GM21390 (cell line): ENCODE measurements at regions not wholly inside any gene's neighbourhood (a gene's known extent, or its start where the extent isn't known, plus 50 kb on each side); places are given as distances from the start of the nearest gene placed in this dataset.

Source experiments
- ATAC-seq: cut with Tn5 transposase; IDR thresholded peaks from one replicate; pipeline ENCODE4 v1.9.1; 2021; ENCODE audit not compliant: unreplicated experiment

DNA sequence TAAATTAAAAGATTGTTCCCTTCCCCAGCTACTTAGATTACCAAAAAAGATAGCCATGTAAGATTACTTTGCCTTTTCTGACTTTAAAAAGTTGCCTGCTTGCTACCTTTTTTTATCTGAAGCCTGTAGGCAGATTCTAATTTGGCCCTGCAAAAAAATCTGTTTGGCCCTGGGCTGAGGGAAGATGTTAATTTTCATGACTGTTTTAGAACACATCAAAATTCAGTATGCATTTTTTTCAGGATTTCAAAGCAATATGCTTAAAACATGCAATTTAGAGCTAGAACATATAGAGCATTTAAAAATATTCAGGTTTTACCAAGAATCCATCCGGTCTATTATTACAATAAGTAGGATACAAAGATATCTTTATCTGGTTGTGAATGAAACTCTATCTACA is 563.6 kb downstream of the NR2F1-AS1 start:
- ATAC-seq, result no peak

DNA sequence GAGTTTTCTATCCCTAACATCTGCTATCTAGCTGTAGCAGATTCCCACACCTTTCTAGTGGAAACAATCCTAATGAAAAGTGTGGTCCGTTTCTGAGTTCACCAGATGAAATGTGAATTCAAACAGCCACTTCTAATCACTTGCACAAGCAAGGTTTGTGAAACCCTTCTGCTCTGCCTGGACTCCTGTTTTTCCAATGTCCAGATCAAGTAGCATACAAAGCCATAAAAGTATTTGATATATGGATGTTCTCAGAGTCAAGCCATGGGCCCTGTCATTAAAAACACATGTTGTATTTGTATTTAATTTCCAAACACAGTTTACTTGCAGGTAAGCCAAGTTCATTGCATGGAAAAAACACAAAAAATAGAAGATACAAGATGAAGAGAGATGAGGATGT is 570.4 kb downstream of the NR2F1-AS1 start:
- ATAC-seq, result no peak

DNA sequence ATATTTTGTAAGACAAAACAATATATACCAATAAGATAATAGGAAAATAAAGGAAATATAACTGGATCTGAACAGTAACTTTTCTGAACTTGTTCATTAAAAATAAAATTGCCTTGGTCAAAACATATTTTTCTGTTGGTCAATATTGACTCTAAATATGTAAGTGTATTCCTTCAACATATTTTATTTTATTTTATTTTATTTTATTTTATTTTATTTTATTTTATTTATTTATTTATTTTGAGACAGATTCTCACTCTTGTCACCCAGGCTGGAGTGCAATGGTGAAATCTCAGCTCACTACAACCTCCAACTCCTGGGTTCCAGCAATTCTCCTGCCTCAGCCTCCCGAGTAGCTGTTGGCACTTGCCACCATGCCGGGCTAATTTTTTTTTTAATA is 571.0 kb downstream of the NR2F1-AS1 start:
- no peak for ATAC-seq

DNA sequence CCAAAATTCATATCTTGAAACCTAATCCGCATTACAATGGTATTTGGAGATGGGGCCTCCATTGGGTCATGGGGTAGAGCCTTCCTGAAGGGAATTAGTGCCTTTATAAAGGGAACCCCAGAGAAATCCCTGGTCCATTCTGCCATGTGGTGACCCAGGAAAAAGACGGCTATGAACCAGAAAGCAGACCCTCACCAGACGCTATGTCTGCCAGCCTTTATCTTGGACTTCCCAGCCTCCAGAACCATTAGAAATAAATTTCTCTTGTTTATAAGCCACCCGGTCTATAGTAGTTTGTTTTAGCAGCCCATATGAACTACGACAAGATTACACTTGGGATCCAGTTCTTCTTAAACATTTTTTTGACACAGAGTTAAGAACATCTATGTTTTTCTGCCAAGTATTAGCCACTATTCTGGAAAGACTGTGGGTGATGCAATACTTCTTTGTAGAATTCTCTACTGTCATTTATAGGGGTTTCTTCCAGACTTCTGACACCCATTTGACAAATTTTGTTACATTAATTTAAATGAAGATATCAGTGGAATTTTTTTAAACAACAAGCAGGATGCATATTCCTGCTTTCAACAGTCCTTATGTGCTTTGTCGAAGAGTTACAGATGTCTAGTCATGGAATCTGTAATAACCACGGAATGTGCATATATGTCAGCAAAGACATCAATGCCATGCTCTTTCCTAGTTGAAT is 572.4 kb downstream of the NR2F1-AS1 start:
- no peak for ATAC-seq

DNA sequence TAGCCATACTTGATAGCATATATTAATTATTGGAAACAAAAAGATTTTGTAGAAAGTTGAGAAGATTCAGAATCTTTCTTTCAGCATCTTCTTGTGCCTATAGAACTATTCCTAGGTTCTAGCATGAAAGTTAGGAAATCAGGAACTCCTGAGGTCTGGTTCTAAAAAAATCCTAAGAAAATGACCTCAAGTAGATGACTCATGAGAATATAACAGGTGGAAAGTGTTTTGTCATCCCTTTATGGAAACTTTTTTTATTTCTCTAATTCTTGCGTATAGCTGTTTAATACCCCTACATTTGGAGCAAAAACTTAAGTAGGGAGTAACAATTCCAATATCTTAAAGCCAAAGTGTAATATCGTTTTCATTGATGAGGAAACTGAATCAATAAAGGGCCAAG is 574.1 kb downstream of the NR2F1-AS1 start:
- ATAC-seq, result no peak

DNA sequence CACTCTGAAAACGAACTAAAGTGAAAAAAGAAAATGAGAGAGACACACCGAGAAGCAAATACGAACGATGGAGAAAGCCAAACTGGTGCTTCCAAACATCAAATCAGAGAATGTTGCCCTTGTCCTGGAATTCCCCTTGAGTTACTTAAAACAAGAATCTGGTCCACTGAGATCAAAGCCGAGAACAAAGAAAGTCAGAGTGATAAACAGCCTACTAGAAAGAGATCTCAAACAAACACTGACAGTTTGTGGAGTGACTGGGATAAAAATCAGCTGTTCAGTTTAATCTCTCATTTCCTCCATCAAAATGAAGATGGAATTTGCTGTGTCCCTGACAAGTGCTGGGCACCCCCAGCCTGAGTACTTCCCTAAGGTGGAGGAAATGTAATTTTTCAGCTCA is 582.6 kb downstream of the NR2F1-AS1 start:
- ATAC-seq, result no peak

DNA sequence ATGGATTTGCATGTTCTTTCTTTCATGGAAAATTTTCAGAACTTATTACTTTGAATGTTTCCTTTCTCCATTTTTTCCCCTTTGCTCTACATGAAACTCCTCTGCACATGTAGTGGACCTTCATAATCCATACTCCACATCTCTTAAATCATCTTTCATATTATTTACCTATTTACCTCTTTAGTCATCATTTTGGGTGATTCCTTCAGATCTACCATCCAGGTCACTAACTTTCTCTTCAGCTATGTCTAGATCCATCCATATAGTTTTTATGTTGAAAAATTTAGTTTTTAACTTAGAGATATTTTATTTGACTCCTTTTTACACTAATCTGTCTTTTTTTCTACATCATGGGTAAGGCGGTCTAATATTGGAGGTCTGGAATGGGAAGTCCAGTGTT is 586.6 kb downstream of the NR2F1-AS1 start:
- ATAC-seq, result no peak

DNA sequence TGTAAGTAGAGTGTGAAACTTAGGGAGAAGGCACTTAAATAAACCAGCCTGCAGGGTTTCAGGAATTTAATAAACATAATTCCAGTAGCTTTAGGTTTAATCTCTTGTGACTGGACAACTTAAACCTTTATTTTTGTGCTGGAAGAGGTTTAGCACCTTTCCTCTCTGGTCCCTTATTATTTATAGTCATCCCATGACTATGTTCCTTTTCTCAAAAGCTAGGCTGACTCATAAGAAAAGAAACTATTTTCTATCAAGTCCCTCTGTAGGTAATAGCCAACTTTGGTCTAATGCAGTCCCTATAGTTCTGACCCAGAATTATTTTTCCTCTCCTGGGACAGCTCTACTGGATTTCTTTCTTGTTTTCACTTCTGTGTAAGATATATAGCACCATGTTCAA is 588.9 kb downstream of the NR2F1-AS1 start:
- no peak for ATAC-seq

DNA sequence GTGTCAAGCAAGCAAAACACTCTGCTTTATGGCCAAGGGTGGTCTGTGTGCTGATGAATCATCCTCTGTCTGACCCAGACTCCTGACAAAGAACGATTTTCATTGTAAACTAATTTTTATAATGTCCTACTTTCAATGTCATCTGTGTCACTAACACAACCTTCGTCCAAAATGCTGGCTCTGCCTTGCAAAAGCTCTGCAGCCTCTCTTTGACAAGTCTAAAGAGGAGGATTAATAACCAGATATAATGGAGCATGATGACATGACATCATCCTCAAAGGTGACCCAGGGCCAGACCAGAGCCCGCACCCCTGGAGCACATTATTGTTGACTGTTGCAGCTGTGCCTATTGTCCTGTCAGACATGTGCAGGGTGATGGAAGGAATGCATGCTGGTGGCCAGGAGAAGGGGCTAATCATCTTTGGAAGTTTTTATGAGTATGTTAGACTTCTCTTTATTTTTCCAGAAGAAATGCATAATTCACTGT is 589.4 kb downstream of the NR2F1-AS1 start:
- no peak for ATAC-seq

DNA sequence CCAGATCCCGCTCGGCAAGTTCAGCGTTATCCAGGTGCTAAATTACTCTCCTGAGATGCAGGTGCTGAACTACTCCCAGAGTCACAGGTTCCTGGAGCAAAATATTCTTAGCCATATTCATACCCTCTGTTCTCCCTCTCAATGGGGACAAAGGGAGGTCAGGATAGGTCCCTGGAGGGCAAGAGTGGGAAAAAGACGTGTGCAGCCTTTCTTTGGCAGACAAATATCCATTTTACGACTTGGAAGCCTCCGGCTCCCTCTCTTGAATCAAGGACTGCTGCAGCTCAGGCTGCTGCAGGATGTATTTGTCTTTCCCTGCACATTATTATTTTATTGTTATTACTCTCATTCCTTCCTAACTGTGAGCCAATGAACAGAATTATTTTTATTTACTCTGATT is 590.2 kb downstream of the NR2F1-AS1 start:
- ATAC-seq, result no peak

DNA sequence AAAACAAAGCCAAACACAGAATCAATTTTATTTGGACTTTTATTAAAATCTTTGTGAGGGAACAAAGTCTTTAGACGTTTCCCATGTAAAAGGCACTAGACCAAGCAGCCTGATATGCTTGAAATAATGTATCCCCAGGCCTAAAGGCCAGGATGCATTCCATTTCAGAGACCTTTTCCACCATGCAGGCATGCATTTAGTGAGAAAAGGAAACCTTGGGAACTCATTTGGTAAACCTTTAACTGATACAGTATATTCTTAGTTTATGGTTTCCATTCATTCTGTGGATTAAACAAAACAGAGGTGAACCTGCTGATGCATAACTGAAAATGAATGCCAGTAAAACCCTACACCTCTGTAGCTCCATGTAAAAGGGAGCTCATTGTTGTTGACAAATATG is 600.0 kb downstream of the NR2F1-AS1 start:
- no peak for ATAC-seq

DNA sequence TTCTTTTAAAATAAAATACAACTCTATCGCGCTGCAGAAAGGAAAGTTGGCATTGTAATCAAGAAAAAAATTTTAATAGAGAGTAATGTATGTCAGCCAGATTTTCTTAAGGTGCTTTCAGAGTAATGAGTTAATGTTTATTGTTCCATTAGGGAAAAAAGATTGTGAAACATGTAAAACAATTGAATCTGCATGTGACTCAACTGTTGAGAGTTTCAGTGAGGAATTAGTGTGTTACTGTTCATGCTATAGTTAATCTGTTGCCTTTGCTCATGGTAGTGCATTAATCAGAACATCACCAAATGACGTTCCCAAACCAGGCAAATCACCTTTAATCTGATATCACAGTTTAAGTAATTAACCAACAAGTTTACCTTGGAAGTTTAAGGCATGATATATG is 600.5 kb downstream of the NR2F1-AS1 start:
- no peak for ATAC-seq

DNA sequence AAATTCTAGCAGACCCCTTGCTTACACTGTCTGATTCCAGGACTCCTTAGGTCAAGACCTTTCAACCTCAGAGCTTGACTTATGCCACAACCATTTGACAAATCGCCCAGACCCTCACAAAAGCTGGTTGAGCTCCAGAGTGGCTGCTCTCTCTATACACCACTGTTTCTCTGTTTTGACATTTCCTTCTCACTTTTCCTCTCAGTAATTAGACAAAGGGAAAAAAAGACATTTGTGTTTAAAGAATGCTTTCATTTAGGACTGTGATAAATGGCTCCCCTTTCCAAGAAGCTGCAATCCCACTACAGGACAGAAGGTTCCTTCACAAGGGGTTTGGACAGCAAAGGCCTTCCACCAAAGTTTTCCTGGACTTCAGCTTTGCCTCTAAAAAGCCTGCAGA is 601.3 kb downstream of the NR2F1-AS1 start:
- no peak for ATAC-seq

DNA sequence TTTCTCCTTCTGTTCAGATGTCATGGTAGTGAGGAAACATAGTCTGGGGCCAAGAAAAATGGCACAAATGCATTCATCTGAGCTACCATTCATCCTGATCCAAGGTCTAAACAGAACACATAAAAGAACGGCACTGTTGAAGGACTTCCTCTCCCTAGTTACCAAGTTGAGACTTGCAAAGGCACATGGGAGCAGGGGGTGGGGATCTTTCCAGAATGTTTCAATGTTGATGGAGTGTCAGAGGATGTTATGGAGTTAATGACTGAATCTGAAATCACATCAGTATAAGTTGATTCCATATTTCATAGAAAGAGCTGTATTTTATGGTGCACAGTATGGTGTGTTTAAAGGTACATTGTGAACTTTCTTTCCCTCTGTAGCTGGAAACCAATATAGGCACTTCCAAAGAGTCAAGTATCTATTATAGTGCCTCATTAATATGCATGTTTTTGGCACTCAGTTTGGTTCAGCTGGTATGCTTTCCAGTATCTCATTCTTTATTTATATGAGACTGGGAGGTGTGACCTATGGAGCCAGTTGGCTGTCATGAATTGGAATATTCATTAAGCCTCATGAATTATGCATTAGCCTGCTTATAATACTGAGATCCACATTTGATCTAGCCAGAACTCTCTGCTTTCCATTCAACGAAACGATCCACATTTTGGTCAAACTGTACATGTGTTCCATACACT is 603.0 kb downstream of the NR2F1-AS1 start:
- ATAC-seq, result no peak

DNA sequence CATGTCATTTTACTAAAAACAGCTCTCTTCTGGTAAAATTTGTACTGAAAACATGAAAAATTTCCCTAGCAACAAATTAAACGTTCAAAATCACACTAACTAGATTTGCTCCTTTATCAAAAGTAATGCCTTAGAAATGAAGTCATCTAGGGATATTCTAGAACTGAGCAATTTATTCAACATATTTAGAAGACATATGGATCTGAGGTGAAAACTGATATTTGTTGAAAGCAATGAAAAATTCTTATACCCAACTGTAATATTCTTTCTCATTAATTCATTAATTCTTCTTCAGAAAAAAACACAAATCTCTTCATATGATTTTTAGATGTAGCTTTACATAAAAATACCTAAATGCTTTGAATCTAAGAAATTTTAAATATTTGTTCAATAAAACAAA is 604.9 kb downstream of the NR2F1-AS1 start:
- ATAC-seq, result no peak

DNA sequence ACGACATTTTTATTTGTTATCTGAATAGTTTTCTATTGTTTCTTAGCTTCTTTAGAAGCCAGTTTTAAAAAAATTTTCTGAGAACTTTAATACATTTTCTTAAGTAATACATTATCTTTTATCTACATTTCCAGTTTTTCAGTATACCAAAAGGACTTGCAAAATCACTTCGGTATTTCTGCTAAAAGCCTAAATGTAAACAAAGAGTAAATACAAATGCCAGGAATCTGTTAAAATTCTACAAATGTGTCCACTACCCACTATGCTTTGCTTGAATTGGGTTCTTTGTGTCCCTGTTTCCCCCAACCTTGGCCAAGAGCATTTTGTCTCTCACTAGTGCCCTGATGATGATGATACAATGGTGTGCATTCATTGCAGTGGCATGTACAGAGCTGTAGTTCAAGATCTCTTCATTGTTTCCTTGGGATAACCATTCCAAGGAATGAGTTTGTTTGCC is 611.2 kb downstream of the NR2F1-AS1 start:
- no peak for ATAC-seq

DNA sequence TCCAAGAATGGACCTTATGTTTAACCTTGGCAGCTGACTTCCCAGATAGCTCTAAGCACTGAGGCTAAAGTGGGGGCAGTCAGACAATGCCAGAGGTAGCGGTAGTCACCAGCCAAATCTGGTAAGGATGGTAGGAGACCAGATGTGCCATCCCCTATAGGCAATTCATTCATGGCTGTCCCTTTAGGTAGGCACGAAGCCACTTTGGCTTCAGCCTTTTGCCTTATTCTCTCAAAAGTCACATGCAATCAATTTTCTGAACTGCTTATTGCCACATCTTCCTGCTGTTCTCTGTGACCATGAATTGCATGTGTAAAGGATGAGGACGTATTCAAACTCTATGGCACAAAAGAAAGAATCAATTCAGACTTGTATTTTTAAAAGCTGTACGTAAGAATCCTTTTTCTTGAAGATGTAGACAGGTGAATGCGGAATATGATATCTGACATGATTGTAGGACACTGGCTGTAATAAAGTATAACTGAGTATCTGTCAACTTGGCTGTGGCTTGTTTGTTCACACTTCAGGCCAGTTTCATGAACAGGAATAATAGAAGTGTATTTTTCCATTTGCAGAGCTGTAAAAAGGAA is 611.7 kb downstream of the NR2F1-AS1 start:
- no peak for ATAC-seq

DNA sequence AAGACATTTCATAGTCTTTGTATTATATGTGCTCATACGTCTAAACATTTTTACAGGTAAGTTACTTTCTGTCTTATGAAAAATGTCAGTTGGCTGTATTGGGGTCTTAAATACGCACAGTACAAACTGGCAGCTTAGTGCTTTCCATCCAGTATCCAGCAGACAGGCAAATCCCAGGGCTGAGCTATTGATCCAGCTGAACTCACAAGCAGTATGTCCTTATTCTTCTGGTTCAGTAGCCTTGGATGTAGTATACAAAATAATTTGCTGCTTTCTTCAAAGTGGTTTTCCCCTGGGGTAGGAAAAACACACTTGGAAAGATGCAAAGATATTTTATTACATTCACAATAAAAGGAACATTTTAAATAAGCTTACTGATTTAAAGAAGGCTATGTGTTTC is 617.2 kb downstream of the NR2F1-AS1 start:
- no peak for ATAC-seq

DNA sequence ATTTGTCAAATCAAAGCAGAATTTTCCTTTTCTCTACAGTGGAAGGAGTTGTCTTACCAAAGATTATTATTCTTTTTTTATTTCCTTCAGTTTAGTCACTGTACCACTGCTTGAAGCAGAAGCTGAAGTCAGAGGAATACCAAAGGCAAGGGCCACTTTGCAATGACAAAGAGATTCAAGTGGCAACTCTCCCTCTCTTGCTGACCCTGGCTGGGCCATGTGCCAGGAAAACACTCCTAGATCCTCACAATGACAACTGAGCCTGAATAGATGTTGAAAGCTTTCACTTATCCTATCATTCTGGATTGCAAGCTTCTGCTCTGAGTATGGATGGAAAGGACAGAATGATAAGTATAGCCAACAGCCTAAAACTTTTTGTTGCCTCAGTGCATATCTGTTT is 618.3 kb downstream of the NR2F1-AS1 start:
- ATAC-seq, result no peak

DNA sequence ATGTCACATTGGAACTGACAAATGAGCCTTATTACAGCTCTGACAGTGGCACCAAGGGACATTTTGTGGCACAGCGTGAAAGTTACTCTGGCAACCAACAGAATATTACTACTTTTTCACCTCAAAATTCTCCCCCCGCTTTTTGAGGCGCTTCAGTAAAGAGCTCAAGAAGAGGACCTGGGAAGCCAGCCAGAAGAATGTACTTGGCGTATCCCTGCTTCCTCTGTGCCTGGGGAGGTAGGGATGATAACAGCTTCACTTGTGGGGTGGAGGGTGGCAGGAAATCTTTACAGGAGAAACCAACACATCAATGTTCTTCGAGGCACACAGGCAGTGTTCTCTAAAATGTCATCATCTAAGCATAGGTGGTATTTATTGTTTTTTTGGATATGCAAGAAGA is 624.1 kb downstream of the NR2F1-AS1 start:
- no peak for ATAC-seq

DNA sequence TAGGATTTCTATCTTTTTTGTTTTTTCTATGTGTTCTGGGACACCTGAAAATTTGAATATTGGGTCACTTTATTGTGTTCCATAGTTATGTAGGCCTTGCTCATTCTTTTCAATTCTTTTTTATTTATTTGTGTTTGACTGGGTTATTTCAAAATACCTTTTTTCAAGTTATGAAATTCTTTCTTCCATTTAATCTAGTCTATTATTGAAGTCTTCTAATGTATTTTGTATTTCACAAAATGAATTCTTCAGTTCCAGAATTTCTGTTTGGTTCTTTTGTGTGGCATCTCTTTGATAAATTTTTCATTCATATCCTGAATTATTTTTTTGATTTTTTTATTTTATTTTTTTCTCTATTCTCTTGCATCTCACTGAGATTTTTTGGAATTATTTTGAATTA is 628.8 kb downstream of the NR2F1-AS1 start:
- ATAC-seq, result no peak

DNA sequence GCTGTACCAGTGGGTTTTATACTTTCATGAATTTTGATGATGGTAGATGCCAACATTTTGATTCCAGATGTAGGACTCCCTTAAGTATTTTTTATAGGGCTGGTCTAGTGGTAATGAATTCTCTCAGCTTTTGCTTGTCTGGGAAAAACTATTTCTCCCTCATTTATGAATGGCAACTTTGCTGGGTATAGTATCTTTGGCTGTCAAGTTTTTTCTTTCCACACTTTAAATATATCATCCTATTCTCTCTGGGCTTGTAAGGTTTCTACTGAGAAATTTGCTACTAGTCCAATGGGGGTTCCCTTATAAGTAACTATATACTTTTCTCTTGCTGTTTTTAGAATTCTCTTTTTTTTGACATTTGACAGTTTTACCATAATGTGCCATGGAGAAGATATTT is 629.3 kb downstream of the NR2F1-AS1 start:
- no peak for ATAC-seq
